Stimulated activated CD4-positive, alpha-beta T cell treated with anti-CD3 and anti-CD28 coated beads, Interleukin-2, amount 100 ng/mL, for 48 hours (primary cell): ENCODE measurements at regions not wholly inside any gene's neighbourhood (a gene's known extent, or its start where the extent isn't known, plus 50 kb on each side); places are given as distances from the start of the nearest gene placed in this dataset.
"Not testable (repeated sequence)": the region's sequence is repeated elsewhere in the genome, so short reads cannot be mapped to it uniquely, and the experiment has no call there.

ENCODE experiments used
- DNase-seq, 2 donors: peaks; one replicate each; pipeline ENCODE4 v3.0.0-alpha.2; 2020

GRCh38 chr2:58620896-58621295, 379.8 kb upstream of the FANCL start:
- DNase-seq: no peak

DNA sequence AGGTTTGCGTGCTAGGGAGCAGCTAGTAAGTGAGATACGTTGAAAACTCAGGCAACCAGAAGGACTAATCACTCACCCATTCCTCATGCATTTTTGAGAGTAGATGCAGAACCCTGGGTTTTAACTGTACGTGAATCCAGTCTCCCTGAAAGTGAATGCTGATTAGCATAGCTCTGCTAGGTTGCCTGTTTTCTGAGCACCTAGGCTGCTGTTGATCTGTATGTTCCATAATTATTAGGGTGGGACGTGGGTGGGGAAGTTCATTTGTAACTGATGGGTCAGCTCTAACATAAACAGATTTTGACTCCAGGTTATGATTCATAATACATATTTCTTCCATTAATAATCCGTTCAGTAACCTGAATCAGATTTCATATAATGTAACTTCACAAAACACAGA, 379.0 kb upstream of the FANCL start:
- DNase-seq: no peak

GRCh38 chr2:58616961-58617360, 375.8 kb upstream of the FANCL start:
- DNase-seq: no peak

DNA sequence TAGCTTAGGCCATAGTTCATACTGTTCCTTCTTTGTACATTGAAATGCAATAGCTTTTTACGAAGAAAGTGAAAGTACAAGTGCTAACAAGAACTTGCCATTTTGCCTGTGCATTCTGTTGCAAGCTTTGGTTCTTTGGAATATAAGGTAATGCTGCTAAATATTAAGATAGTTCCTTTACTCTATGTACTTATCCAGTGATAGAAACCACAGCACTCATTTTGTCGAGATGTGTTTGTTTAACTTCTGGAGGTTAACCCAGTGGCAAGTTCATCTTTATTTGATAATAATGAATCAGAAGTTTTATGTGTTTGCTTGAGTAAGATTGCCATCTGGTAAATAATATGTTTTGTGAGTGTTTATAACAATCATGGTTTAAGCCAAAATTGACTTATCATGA, 373.1 kb upstream of the FANCL start:
- DNase-seq: no peak

GRCh38 chr2:58612973-58613372, 371.8 kb upstream of the FANCL start:
- DNase-seq: no peak

- no peak for DNase-seq
Measured at GRCh38 chr2:58609326-58609725, 368.2 kb upstream of the FANCL start.

GRCh38 chr2:58608146-58608545, 367.0 kb upstream of the FANCL start:
- DNase-seq: no peak

DNA sequence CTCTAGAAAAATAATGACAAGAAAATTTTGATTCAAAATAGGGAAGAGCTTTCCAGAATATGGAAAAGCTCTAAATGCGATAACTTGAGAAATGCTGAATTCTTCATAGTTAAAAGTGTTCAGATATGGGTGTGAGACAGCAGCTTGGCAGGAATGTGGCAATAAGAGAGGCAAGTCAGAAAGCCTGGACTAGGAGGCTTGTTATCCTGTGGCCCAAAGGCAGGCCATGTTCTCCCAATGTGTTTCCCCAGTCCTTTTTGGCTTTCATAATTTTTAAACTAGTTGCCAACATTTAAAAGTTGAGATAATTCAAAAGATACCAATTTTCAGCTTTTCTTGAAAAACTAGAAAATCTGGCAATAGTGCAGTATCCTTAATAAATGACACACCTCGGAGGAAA, 366.3 kb upstream of the FANCL start:
- DNase-seq: no peak

GRCh38 chr2:58606799-58607198, 365.7 kb upstream of the FANCL start:
- DNase-seq: no peak

GRCh38 chr2:58604096-58604495, 363.0 kb upstream of the FANCL start:
- DNase-seq: no peak

DNA sequence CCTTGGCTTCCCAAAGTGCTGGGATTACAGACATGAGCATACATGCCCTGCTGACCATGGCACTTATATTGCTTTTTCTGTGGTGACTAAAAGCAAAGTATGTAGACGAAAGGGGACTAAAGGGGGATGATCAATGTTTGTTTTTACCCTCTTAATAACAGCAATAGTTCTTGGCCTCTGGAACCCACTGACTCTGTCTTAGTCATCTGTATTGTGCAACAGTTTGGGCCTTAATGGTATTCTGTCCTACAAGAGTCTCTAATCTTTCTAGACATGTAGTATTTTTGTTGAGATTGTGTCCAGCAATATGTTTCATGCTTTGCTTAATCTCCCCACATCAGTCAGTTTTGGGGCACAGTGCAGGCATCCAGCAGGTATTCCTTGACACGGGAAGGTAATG, 359.9 kb upstream of the FANCL start:
- DNase-seq: no peak

- DNase-seq: no peak
Measured at GRCh38 chr2:58598171-58598570, 357.0 kb upstream of the FANCL start.

DNA sequence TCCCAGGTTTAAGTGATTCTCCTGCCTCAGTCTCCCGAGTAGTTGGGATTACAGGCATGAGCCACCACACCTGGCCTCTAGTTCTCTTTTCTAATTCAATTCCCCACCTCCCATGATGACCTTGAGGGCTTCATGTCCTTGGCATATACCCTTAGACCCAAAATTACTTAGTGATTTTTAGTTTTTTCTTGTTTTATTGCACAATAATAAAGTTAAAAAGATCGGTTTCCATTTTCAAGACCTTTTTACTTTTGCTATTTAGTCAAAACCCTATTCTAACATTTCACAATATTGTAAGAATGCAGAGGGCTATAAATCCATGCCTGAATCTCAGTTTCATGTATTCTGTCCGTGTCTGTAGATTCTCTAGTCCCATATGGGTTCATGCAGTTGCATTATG, 354.6 kb upstream of the FANCL start:
- DNase-seq: no peak

DNA sequence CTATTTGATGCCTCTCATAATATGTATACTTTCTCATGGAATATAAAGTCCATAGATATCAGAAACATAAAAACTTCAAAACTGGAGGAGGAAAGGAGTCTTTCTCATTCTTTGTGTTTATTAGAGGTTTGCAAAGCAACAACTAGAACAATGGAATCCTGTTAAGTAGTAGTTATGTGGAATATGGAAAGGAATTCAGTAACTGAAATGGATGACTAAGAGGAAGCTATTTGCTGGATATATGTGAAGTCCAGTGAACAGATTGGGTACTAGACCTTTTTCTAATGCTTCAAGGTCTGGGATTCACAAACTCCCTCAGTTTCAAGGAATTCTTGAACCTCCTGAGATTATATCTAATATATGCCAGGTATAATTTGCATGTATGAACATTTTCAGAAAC, 353.6 kb upstream of the FANCL start:
- no peak for DNase-seq

DNA sequence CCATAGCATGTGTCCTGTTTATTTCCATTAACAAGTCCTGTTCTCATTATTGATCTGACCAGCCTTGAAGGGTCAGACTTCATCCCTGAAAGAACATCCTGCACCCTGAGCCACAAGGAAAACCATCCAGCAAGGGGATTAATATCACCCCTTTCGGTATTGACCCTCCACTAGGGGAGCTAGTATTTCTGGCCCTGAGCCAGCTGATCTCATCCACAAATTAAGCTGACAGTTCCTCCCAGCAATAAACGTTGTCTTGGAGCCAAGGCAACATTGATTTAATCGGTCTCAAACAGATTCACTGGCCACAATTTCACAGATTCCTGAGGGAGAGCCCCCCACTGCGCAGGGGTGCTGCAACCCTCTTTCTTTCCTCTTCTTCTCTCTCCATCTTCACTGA, 353.1 kb upstream of the FANCL start:
- no peak for DNase-seq

DNA sequence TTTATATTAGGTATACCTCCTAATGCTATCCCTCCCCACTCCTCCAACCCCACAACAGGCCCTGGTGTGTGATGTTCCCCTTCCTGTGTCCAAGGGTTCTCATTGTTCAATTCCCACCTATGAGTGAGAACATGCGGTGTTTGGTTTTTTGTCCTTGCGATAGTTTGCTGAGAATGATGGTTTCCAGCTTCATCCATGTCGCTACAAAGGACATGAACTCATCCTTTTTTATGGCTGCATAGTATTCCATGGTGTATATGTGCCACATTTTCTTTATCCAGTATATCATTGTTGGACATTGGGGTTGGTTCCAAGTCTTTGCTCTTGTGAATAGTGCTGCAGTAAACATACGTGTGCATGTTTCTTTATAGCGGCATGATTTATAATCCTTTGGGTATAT, 345.1 kb upstream of the FANCL start:
- DNase-seq: not testable (repeated sequence)

- DNase-seq: no peak
Measured at GRCh38 chr2:58585233-58585632, 344.1 kb upstream of the FANCL start.

GRCh38 chr2:58584606-58585118, 343.5 kb upstream of the FANCL start:
- DNase-seq: no peak

DNA sequence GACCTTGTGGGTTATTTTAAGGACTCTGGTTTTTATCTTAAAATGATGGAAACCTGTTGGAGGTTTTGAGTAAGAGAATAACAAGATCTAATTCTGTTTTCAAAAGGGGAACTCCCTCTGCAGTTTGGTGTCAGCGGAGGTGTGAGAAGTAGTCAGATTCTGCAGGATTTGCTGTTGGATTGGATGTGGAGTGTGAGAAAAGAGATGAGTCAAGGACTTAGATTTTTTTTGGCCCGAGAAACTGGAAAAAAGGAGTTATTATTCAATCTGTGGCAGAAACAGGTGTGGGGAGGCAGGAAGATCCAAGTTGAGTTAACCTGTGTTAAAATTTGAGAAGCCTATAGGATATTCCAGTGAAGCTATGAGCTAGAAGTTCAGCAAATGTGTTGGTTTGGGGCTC, 337.2 kb upstream of the FANCL start:
- DNase-seq: no peak

DNA sequence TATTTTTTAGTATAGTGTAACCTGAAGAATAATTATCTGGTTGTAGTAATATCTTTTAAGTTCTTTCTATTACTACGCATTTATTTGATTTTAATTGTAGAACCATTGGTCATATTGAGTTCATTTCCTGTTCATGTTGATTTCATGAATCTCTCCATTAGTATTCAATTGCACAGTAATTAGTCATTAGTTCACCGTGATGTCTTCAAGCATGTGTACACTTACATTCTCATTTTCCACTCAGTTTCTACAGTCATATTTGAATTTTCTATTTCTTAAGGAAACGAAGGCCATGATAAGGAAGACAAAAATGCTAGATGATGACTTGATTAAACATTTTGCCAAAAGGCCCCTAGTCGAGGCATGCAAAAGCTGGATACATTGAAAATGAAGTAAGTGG, 333.7 kb upstream of the FANCL start:
- no peak for DNase-seq

DNA sequence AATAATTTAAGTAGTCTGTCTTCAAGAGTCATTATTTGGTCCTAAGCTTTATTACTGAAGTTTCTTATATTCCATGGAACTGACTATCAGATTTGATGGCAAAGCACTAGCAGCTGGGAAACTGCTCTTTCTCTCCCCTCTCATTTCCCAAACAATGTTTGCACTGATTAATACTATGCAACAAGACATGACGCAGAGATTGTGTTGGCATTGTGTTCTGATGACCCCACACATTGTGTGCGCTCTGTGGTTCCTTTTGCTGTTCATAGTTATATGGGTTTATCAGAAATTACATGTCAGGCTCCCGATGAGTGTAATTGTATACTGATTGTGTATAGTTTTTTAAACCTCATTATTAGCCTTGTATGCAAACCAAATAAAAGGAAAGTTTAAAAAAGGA, 331.6 kb upstream of the FANCL start:
- DNase-seq: no peak

- peak in 1 of 2 donors; percentile 1 for DNase-seq
Measured at GRCh38 chr2:58571181-58571852, 330.2 kb upstream of the FANCL start.

GRCh38 chr2:58569475-58570185, 328.5 kb upstream of the FANCL start:
- DNase-seq: no peak

- DNase-seq: no peak
Measured at GRCh38 chr2:58568901-58569300, 327.8 kb upstream of the FANCL start.

GRCh38 chr2:58562276-58562675, 321.2 kb upstream of the FANCL start:
- DNase-seq: no peak
